Body of pancreas (tissue), 4 donors: ENCODE measurements at regions not wholly inside any gene's neighbourhood (a gene's known extent, or its start where the extent isn't known, plus 50 kb on each side); places are given as distances from the start of the nearest gene placed in this dataset.
"Not testable (repeated sequence)": the region's sequence is repeated elsewhere in the genome, so short reads cannot be mapped to it uniquely, and the experiment has no call there.

Experiments used
- POLR2A ChIP-seq, 3 donors: fragments of 450-650 bp; IDR thresholded peaks; one replicate each; pipeline ENCODE4 v1.6.1; 2016; ENCODE audit warnings: antibody characterized with exemption in 3 of 3, mild to moderate bottlenecking in 2 of 3
- TF ChIP-seq, protein P1 (sequence below), 7 experiments: fragments of 450-650 bp in 4 of 7; fragments of 200-600 bp in 3 of 7; sonication (generic) in 3 of 7; IDR thresholded peaks; one replicate each; pipeline ENCODE4 v1.5.1; 2016 to 2019; ENCODE audit warnings: antibody characterized with exemption in 7 of 7

DNA sequence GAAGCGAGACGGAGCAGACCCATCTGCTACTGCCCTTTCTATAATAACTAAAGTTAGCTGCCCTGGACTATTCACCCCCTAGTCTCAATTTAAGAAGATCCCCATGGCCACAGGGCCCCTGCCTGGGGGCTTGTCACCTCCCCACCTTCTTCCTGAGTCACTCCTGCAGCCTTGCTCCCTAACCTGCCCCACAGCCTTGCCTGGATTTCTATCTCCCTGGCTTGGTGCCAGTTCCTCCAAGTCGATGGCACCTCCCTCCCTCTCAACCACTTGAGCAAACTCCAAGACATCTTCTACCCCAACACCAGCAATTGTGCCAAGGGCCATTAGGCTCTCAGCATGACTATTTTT, 267.2 kb downstream of the OR4F29 start:
- TF ChIP-seq, protein P1, sequence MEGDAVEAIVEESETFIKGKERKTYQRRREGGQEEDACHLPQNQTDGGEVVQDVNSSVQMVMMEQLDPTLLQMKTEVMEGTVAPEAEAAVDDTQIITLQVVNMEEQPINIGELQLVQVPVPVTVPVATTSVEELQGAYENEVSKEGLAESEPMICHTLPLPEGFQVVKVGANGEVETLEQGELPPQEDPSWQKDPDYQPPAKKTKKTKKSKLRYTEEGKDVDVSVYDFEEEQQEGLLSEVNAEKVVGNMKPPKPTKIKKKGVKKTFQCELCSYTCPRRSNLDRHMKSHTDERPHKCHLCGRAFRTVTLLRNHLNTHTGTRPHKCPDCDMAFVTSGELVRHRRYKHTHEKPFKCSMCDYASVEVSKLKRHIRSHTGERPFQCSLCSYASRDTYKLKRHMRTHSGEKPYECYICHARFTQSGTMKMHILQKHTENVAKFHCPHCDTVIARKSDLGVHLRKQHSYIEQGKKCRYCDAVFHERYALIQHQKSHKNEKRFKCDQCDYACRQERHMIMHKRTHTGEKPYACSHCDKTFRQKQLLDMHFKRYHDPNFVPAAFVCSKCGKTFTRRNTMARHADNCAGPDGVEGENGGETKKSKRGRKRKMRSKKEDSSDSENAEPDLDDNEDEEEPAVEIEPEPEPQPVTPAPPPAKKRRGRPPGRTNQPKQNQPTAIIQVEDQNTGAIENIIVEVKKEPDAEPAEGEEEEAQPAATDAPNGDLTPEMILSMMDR (IDR thresholded peaks at IDR 0.05) = not testable (repeated sequence)
- TF ChIP-seq POLR2A (IDR thresholded peaks at IDR 0.05) = not testable (repeated sequence)
